AG04449 (cell line): ENCODE measurements at regions not wholly inside any gene's neighbourhood (a gene's known extent, or its start where the extent isn't known, plus 50 kb on each side); places are given as distances from the start of the nearest gene placed in this dataset.
A peak's percentile ranks its signal among the peaks of the same experiment; 100 is the strongest.
"Not testable (repeated sequence)": the region's sequence is repeated elsewhere in the genome, so short reads cannot be mapped to it uniquely, and the experiment has no call there.

ENCODE experiments used
- CTCF ChIA-PET: fragments of 350-600 bp; formaldehyde crosslinking; extraction: SDS; loops from one replicate; lab custom pipeline; 2021; ENCODE audit warnings: antibody characterized with exemption; lab: Yijun Ruan, JAX
- POLR2A ChIA-PET: fragments of 400-600, 350-600 bp; formaldehyde crosslinking; extraction: SDS; loops from one replicate; lab custom pipeline; 2020; ENCODE audit warnings: antibody characterized with exemption, inconsistent platforms; lab: Yijun Ruan, JAX
- DNase-seq: peaks from one replicate; pipeline ENCODE4 v3.0.0-alpha.2; 2010; ENCODE audit warnings: low read depth, low spot score
- H3K4me3 ChIP-seq: 2 replicates; pipeline ENCODE4 v1.5.1; 2011; ENCODE audit warnings: low read depth, mild to moderate bottlenecking, control low read depth, low read length
- TF ChIP-seq, protein P1 (sequence below): IDR thresholded peaks from one replicate; pipeline ENCODE4 v1.5.1; 2011; ENCODE audit warnings: mild to moderate bottlenecking, moderate library complexity, low read length, control low read depth, inconsistent platforms; ENCODE audit not compliant: insufficient read depth; ENCODE audit errors: missing control alignments

DNA sequence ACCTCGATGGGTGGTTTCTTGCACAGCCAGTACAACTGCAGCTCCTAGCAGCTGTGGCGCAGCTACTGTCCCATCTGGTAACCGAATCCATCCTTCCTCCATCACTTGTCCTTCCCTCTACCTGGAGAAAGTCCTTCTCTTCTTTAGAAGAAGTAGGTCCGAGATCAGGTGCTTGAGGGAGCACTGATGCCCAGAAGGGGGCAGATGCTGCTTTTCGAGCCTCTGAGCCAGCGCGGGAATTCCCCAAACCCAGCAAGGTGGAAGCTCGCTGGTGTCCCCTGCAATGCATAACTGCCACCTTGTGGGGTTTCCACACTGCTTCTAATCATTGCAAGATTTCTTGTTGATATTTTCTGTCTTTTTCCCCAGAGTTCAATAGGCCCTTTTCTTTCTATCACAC lies 127.4 kb downstream of the ADRA2C start:
- CTCF ChIA-PET: interaction anchor here (4.7 kb wide), 1 partner anchor 49 kb away, joined by 27 read pairs; no protein-coding TSS in a partner anchor
- TF ChIP-seq, protein P1, sequence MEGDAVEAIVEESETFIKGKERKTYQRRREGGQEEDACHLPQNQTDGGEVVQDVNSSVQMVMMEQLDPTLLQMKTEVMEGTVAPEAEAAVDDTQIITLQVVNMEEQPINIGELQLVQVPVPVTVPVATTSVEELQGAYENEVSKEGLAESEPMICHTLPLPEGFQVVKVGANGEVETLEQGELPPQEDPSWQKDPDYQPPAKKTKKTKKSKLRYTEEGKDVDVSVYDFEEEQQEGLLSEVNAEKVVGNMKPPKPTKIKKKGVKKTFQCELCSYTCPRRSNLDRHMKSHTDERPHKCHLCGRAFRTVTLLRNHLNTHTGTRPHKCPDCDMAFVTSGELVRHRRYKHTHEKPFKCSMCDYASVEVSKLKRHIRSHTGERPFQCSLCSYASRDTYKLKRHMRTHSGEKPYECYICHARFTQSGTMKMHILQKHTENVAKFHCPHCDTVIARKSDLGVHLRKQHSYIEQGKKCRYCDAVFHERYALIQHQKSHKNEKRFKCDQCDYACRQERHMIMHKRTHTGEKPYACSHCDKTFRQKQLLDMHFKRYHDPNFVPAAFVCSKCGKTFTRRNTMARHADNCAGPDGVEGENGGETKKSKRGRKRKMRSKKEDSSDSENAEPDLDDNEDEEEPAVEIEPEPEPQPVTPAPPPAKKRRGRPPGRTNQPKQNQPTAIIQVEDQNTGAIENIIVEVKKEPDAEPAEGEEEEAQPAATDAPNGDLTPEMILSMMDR: peak; percentile 36
- H3K4me3 ChIP-seq, DNase-seq, POLR2A ChIA-PET: not testable (repeated sequence)

- CTCF ChIA-PET: interaction anchor here (0.7 to 4.7 kb wide), 2 partner anchors 13 to 48 kb away, joined by 4 to 27 read pairs; no protein-coding TSS in a partner anchor
- H3K4me3 ChIP-seq, POLR2A ChIA-PET, DNase-seq: not testable (repeated sequence)
These were observed 128.1 kb downstream of the ADRA2C start for GRCh38 chr4:3894086-3894959.

- no peak overlapping the region for H3K4me3 ChIP-seq
- ChIA-PET CTCF (interaction anchor here (1.5 to 4.7 kb wide), 3 partner anchors 12 to 46 kb away, joined by 4 to 27 read pairs (median 4); no protein-coding TSS in a partner anchor), POLR2A (no interaction called here)
- TF ChIP-seq, protein P1: no peak
- no peak for DNase-seq
These were observed 130.3 kb downstream of the ADRA2C start for GRCh38 chr4:3896441-3896840.

DNA sequence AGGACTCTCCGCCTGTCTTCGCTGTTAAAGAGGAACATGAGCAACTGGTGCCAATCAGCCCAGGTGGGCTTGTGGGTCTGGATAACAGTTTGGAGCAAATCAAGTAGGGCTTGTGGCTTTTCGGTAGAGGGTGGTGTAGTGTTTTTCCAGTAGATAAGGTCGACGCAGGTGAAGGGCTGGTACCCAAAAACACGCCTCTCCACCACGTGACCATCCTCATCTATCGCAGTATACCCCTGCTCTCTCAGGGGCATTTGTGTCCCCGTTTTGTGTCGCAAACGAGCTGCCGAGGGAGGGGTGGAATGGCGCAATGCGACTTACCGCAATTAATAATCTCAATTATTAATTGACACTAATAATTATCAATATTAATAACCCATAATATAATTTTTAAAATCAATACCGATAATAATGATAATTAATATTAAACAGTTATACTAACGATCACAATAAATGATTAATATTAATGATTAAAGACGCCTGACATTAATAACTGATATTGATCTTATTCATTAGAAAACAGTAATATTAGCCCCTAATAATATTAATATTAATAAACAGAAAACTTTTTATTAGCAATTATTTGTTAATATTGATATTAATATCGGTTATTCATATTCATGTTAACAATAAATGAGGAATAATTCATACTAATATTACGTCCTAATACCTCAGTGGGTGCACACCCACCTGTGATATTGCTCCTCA lies 130.8 kb downstream of the ADRA2C start:
- H3K4me3 ChIP-seq, POLR2A ChIA-PET, DNase-seq: not testable (repeated sequence)
- CTCF ChIA-PET: interaction anchor here (1.5 to 4.7 kb wide), 3 partner anchors 11 to 45 kb away, joined by 4 to 27 read pairs (median 4); no protein-coding TSS in a partner anchor

DNA sequence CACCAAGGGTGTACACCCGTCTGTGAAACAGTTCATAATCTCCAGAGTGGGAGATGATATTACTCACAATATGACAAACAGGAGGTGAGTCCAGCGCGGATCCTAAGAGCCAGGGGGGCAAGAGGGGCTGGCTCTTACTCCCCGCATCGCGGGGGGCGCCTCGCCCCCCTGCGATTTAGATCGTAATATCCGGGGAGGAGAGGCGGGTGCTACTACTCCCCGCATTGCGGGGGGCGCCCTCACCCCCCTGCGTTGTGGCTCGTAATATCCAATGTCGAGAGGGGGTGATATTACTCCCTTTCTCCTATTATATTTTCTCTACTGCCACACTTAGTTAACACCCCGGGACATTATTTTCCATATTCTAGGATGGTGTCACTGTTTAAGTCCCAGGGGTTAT lies 131.9 kb downstream of the ADRA2C start:
- H3K4me3 ChIP-seq: no peak overlapping the region
- DNase-seq: no peak
- CTCF ChIA-PET: no interaction called here
- POLR2A ChIA-PET: no interaction called here
- TF ChIP-seq, protein P1: no peak

- H3K4me3 ChIP-seq, CTCF ChIA-PET, DNase-seq, POLR2A ChIA-PET: not testable (repeated sequence)
These were observed 132.7 kb downstream of the ADRA2C start for GRCh38 chr4:3898928-3899327.

- POLR2A ChIA-PET: interaction anchor here (0.9 kb wide), 1 partner anchor 48 kb away, joined by 3 read pairs; no protein-coding TSS in a partner anchor
- CTCF ChIA-PET, DNase-seq, H3K4me3 ChIP-seq: not testable (repeated sequence)
These were observed 138.2 kb downstream of the ADRA2C start for GRCh38 chr4:3904264-3904955.

- CTCF ChIA-PET: interaction anchor here (1.0 kb wide), 1 partner anchor 34 kb away, joined by 3 read pairs; no protein-coding TSS in a partner anchor
- POLR2A ChIA-PET, H3K4me3 ChIP-seq, DNase-seq: not testable (repeated sequence)
These were observed 143.4 kb downstream of the ADRA2C start for GRCh38 chr4:3909616-3910015.

- DNase-seq, POLR2A ChIA-PET: not testable (repeated sequence)
- CTCF ChIA-PET: interaction anchor here (1.0 kb wide), 1 partner anchor 33 kb away, joined by 3 read pairs; no protein-coding TSS in a partner anchor
These were observed 144.2 kb downstream of the ADRA2C start for GRCh38 chr4:3910161-3910950.

More at GRCh38 chr4:3910161-3910950, 144.2 kb downstream of the ADRA2C start:
- not testable (repeated sequence) for H3K4me3 ChIP-seq
